HS-5 (cell line): ENCODE measurements at regions not wholly inside any gene's neighbourhood (a gene's known extent, or its start where the extent isn't known, plus 50 kb on each side); places are given as distances from the start of the nearest gene placed in this dataset.
A peak's percentile ranks its signal among the peaks of the same experiment; 100 is the strongest.
"Not testable (repeated sequence)": the region's sequence is repeated elsewhere in the genome, so short reads cannot be mapped to it uniquely, and the experiment has no call there.

ENCODE experiments used
- DNase-seq: peaks from one replicate; pipeline ENCODE4 v3.0.0-alpha.2; 2012; ENCODE audit warnings: low read depth

DNA sequence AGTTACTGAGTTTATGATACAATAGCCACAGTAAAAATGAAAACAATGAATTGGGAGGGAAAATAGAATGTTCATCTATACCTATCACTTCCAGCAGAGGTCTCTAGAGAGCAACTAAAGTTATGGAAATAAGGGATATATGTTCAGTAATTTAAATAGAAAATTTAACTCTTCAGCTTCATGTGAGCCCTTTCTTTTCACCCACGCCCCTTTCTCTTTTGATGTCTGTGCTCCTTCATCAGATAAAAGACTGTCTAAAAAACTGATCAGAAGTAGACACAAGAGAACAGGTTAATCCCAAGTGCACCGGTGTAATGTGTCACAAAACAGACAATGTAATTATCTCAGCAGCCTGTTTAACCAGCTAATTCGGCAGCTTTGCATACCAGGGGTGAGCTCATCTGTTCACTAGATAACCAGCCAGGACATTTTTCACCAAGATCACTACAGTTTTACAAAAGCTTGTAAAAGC, 238.5 kb upstream of the ERBB4 start:
- DNase-seq: peak; percentile 29

DNA sequence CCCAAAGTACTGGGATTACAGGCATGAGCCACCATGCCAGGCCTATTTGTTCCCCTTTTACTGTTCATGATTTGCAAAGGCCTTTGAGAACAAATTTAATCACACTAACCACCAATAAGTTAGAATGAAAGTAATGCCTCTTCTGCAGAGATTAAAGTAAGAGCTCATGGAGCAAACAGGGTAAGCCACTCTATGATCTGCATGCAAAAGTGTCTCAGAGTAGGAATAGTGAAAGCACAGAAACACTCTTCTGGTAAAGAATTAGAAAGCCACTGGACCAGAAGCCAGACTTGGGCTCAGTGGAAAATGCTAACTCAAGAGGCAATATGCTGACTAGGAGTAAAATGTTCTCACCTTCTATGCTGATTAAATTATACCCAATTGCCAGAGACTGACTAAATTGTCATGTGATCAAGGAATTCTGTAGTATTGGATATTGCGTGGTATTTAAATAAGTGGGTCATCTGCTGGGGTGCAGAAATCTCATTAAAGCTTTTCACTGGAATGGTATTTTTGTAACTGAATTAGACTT, 235.3 kb upstream of the ERBB4 start:
- no peak for DNase-seq

DNA sequence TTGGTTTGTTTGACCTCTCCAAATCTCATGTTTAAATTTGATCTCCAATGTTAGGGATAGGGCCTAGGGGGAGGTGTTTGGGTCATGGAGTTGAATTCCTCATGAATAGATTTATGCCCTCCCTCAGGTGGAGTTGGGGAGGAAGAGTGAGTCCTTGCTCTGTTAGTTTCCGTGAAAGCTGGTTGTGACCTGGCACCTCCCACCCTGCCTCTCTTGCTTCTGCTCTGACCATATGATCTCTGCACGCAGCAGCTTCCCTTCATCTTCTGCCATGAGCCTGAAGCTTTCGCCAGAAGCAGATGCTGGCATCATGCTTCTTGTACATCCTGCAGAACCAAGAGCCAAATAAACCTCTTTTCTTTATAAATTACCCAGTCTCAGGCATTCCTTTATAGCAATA, 231.6 kb upstream of the ERBB4 start:
- no peak for DNase-seq

DNA sequence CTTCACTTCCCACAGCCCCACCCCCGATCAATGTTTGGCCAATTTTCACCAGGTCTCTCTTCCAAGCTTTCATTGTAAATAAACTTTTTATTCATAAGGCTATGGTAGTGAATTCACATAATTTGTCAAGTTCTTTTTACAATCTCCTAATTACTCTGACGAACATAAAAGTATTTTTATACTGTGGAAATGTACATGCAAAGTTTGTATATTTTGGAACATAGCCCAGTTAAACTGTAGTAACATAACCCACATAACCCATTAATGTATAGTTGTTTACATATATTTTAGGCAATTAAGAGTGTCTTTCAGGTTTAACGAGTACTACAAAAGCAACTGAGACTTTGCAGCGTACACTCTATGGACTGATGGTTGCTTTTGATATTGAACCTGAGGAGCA, 228.3 kb upstream of the ERBB4 start:
- no peak for DNase-seq

DNA sequence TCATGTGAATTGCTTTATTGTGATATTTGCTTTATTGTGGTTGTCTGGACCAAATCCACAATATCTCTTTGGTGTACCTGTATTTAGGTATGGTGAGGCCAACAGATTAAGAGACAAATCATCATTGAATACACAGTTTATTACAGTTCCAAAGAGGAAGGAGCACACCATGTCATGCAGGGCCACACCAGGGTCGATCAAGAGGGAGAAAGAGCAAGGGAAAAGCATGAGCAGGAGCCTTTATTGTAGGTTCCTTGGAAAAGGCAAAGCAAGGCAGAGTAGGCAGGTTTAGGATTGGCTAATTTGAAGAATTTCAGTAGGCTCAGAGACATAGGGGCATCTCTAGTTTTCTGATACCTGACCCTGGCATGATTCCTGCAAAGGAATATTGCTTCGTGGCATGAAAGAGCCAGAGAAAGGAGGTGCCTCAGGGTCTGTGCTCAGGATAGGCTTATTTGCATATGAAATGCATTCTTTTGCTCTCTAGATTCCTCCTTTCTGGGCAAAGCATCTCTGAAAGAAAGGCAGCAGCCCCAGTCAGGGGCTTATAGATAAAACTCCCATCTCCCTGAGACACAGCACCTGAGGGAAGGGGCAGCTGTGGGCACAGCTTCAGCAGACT, 214.2 kb upstream of the ERBB4 start:
- DNase-seq: no peak

DNA sequence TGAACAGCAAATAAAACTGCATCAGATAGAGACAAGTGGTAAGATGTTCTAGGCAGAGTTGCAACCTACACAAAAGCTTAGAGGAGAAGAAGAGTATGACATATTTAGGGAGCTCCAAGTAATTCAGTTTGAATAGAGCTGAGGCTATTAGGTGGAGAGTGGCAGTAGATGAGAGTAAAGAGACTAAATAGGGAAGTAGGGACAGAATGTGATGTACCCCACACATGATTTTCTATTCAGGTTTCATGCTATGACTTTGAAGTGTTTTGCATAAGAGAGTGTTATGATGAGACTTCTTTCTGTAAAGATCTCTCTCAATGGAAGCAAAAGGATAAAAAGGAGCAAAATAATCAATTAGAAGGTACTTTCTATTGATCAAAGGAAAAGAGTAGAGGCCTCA, 206.8 kb upstream of the ERBB4 start:
- DNase-seq: no peak

DNA sequence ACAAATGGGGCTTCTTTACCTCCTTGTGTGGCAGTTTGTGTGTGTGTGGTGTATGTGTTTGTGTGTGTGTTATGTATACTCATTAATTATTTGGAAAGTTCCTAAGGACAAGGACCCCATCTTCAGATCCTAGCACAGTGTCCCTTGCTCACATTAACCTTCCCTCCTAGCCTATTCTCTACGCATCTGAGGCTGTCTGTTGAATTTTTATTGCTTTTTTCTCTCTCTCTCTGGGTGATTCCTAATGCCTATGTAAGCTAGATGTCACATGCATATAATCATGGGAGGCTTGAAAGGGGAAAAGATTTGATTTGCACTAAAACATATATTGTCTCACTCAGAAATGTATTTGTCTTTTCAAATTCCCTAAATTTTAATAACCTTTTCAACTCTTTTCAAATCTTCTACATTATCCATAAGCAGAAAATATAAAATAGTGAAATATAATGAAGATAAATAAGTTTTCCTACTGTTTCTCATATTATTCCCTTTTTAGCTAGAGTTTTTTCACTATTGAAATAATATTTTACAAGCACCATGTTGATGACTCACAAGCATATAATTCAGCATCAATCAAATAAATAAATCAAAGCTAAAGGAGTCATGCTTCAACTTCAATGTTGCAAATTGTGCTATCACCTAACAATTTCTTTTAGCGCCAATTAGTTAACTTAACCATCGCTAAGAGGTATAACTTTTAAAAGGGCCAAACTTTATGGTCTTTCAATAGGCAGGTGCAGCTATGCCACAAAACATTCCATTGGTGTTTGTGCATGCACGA, 199.0 kb upstream of the ERBB4 start:
- DNase-seq: no peak

DNA sequence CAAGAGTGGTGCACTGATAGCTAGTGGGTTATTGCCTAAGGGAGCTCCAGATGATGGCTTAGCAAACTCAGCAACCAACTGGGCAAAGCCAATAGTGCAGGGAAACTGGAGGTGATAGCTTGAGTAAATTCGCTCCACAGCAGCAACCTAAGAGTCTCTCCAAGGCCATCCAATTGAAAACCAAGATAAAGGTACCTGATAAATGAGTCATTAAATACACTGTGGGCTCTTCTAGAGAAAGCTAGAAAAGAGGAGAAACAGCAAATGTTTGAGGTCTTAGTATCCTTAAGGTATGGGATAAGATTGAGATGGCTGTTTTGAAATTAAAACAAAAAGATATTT, 197.8 kb upstream of the ERBB4 start:
- no peak for DNase-seq

DNA sequence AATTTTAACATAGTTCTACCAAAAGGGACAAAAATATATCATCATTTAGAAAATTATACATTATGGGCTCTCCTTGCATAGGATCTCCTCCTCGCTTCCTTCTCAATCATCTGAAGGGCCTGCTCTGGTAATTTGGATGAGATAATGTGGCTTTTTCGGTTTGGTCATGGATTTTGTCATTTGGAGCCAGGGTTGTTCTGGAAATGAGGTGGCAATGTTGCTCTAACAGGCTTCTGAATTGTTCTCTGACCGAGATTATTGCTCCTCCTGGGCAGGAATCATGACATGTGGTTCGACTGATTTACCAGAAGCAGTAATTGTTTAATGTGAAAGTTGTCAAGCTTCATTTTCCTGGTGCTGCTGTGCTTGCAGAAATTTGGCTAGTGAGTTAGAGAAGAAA, 194.7 kb upstream of the ERBB4 start:
- DNase-seq: no peak

DNA sequence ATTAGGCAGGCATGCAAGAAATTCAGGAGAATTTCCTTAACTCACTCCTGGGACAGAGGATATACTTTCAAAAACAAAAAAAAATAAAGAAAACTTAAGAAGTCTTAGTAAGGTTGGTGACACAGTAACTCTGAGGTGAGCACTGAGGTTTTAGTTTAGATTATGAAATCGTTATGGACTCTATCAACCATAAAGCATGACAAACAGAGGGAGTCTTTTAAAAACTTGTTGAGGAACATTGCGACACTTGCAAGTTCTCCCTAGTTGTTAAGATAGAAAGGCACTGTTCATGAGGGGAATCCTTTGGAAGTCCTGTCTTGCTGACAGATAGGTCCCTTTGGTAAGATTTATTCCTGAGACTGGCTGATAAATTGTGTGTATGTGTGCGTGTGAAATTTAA, 194.3 kb upstream of the ERBB4 start:
- DNase-seq: no peak

DNA sequence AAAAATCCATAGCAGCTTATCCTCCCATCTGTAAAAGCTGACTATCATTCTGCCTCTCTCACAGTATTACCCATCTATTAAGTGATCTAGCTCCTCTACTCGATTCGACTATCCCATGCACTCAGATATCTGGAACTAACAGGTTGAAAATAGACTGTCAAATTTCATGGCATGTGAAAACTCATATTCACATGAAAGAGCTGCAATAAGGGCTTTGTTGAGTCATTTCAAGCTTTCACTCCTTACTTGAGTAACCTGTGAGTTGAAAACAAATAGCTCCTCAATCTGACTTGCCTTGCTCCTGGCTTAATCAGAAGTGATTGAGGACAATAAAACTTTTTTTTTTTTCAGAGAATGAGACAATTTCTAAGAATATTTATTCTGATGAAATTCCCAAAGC, 192.4 kb upstream of the ERBB4 start:
- no peak for DNase-seq

DNA sequence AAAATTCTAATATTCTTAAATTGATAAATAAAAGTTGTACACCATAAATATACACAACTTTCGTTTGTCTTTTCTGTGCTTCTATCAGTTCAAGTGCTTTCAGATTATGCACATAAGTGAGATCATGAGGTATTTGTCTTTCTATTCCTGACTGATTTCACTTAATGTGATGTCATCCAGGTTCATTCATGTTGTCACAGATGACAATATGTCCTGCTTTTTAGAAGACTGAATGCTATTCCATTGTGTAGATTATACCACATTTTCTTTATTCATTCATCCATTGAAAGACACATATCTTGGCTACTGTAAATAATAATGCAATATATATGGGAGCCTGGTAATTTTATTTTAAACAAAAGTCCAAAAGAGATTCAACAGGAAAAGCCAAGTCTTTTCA, 190.1 kb upstream of the ERBB4 start:
- no peak for DNase-seq

DNA sequence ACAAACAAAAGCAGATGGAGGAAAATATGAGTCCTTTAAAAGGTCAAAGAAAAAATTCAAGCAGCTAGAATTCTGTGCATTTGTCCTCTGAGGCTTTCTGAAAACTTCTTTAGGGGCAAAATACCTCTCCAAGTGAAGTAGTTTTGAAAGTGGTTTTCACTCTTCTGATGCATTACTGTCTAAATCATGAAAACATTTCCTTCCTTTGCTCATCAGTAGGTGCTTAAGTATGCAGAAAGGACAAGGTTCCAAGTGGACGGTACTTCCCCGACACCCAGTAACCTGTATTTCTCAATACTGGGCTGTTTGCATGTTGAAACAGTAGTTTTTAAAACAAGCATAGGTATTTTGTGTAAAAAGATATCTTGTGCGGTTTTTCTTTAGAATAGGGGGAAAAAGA, 189.1 kb upstream of the ERBB4 start:
- no peak for DNase-seq

DNA sequence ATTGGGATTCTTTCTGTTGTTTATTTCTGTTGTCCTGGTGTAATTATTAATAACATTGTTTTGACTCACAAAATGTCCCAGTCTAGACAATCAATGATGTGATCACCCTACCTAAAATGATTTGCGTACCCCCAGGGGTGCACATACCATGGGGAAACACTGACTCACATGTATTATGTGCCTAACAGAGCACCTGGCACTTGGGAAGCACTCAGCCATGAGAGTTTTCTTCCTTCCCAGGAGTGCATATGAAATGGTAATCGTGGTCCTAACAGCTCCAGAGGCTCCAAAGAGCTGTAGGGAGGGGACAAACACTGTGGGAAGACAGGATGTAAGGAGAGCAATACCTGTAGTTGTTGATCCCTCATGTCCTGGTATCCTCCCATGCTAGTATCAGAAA, 187.8 kb upstream of the ERBB4 start:
- no peak for DNase-seq

DNA sequence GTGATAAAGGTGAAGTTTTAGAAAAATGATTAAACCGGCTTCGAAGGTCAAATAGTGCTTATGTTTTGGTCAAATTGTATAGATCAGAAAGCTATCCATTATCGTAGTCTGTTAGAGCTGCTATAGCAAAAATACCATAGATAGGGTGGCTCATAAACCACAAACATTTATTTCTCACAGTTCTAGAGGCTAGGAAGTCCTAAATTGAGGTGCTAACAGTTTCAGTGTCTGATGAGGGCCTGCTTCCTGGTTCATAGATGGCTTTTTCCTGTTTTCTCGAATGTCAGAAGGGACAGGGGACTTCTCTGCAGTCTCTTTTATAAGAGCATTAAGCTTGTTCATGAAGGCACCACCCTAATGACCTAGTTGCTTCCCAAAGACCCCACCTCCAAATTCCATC, 186.6 kb upstream of the ERBB4 start:
- no peak for DNase-seq

DNA sequence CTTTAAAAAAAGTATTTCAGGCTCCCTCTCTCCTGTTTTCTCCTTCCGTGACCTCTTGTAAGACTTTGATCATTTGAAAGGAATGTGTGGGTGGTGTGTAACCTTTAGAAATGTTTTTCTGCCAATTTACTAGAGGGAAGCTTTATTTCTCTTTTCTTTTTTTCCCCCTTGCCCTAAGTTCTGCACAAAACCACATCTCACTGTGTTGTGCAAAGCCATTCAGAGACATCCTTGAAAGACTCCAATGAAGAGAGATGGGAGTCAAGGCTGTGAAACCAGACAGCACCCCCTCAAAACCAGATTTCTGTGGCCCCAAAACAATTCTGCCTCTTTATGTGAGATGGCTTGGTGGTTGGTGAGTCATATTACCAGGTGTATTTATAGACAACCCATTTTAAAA, 184.6 kb upstream of the ERBB4 start:
- DNase-seq: peak; percentile 23

DNA sequence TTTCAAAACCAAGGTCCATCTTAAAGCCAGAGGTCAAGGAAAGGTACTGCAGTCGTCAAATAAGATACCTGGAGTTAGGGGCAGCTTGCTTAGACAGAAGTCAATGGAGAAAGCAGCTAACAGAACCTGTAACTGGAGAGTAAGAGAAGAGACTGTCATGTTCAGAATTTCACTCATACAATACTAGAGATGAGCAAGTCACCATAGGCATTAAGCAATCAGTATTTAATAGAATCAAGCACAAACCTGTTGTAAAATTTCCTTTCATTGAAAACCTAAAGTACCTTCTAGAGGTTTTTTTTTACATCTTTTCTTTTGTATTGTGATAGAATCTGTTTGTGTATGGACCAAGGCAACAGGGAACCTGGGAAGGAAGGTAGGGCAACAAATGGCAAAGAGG, 183.4 kb upstream of the ERBB4 start:
- no peak for DNase-seq

DNA sequence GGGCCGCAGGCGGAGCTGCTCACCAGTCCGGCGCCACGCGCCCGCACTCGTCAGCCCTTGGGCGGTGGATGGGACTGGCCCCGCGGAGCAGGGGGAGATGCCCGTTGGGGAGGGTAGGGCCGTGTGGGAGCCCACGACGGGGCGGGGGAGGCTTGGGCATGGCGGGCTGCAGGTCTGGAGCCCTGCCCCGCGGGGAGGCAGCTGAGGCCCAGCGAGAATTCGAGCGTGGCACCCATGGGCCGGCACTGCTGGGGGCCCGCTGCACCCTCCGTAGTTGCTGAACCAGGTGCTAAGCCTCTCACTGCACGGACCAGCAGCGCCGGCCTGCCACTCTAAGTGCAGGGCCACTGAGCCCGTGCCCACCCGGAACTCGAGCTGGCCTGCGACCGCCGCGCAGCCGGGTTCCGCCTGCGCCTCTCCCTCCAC, 182.4 kb upstream of the ERBB4 start:
- no peak for DNase-seq

DNA sequence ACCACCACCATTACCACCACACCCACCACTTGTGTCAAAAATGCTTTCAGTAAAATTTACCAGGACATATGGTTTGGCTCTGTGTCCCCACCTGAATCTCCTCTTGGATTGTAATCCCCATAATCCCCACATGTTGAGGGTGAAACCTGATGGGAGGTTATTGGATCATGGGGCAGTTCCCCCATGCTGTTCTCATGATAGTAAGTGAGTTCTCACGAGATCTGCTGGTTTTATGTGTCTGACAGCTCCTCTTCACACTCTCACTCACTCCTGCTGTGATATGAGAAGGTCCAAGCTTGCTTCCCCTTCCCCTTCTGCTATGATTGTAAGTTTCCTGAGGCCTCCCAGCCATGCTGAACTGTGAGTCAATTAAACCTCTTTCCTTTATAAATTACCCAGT, 176.8 kb upstream of the ERBB4 start:
- not testable (repeated sequence) for DNase-seq

DNA sequence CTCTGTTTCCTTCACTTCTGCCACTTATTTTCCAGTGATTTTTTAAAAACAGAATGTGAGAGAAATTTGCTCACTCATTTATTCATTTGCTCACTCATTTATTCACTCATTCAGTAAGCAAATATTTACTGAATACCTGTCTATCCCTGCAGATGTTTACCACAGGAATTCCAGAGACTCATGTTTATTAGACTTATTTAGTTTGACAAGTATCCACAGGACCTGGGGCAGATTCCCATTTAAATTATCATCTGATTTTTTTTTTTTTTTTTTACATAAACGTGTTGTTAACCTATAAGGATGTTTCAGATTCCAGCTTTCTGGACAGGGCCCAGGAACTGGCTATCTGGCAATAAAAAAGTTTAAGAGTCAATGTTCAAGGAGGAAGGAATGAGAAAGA, 175.1 kb upstream of the ERBB4 start:
- no peak for DNase-seq

DNA sequence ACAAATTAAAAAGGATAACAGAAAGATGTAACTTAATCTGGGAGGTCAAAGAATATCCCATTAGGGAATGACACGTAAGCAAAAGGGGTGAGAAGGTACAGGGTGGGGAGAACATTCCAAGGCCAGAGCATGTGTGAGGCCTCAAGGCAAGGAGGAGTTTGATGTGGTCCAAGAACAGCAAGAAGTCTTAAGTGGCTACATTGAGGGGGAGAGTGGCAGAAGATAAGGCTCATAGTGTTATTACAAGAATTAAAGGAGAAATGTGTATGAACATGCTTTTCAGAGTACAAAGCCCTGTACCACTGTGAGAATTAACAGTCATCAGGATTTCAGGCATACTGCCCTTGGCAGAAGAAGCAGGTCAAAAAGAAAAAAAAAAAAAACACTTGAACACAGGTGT, 174.4 kb upstream of the ERBB4 start:
- DNase-seq: no peak

DNA sequence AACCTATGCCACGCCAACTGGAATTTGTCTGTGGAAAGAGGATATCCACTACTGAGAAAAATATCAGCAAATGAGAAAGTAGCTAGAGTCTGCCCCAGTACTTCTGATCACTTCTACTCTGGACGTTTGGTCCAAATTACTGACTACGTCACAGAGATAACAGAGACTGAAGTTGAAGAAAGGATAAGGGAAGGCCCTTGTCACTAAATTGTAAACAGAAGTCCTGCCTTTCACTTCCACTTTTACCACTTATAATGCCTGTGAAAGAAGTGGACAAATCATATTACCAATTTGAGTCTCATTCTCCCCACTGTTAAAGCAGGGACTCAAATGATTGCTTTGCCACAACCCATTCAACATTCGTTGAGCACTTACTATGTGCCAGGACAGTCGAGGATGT, 173.9 kb upstream of the ERBB4 start:
- DNase-seq: no peak

DNA sequence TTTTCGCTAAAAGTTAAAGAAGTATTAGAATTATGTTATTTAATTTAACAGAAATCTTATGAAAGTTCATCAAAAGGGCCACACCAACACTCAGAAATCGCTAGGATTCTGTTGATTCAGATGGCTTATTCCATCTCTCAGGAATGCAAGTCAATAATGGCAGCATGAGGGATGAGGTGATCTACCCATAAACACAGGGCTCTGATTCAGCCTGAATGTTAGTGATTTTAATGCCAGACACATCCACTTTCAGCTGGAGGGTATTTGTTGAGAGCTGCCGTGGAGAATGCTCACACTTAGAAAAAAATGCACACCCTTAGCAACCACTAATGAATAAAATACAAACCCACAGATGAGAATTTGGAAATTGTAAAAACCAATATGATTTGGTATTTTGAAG, 173.3 kb upstream of the ERBB4 start:
- peak; percentile 63 for DNase-seq

DNA sequence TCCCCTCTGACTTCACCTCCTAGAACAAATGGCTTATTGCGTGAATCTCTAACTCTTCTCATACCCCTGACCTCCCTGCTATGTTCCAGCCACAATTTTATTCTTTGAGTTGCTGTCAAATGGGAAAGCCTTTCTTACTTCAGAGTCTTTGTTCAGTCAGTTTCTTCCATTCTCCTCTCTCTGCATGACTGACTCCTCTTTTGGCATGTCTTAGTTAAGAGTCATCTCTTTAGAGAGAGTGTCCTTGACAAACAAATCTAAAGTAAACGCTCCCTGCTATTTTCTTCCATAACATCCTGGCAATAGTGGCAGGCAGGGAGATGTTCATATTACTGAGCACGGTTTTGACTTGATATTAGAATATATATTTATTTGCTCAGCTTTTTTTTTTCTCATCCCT, 170.7 kb upstream of the ERBB4 start:
- DNase-seq: no peak
